Naive thymus-derived CD8-positive, alpha-beta T cell (primary cell): ENCODE measurements at regions not wholly inside any gene's neighbourhood (a gene's known extent, or its start where the extent isn't known, plus 50 kb on each side); places are given as distances from the start of the nearest gene placed in this dataset.

Experiments used
- ATAC-seq, 2 donors: fragments of 150-1000 bp; cut with Tn5 transposase in 1 of 2; sonication (Bioruptor Pico), chemical (Tn5 transposase) in 1 of 2; 1 replicate in 1 of 2; 2 replicates in 1 of 2; pipeline ENCODE4 v1.10.0; 2021; ENCODE audit warnings: mild to moderate bottlenecking in 2 of 2, moderate library complexity in 2 of 2
- POLR2A ChIA-PET: fragments of 350-600 bp; sonication (Branson Sonifier 250); formaldehyde crosslinking; loops from one replicate; lab custom pipeline; 2021; ENCODE audit warnings: antibody characterized with exemption; lab: Charles Lee
- DNase-seq, 10 donors: peaks; one replicate each; pipeline versions ENCODE4 v3.0.0 to v3.0.0-alpha.2; 2020 to 2022
- H3K27ac Mint-ChIP-seq, 10 donors: one replicate each; pipeline ENCODE4 v1.8.0; 2020 to 2022; ENCODE audit warnings: mild to moderate bottlenecking in 10 of 10, mixed read lengths in 10 of 10, moderate library complexity in 4 of 10, inconsistent platforms in 1 of 10
- H3K27me3 Mint-ChIP-seq, 5 donors: one replicate each; pipeline ENCODE4 v1.8.0; 2021 to 2022; ENCODE audit warnings: mixed read lengths in 5 of 5
- H3K36me3 Mint-ChIP-seq, 3 donors: one replicate each; pipeline ENCODE4 v1.8.0; 2020 to 2022; ENCODE audit warnings: mixed read lengths in 3 of 3, mild to moderate bottlenecking in 2 of 3, inconsistent platforms in 1 of 3
- H3K4me1 Mint-ChIP-seq, 4 donors: one replicate each; pipeline ENCODE4 v1.8.0; 2021 to 2022; ENCODE audit warnings: mixed read lengths in 4 of 4
- H3K4me3 Mint-ChIP-seq, 10 donors: one replicate each; pipeline ENCODE4 v1.8.0; 2020 to 2022; ENCODE audit warnings: mild to moderate bottlenecking in 10 of 10, mixed read lengths in 10 of 10, moderate library complexity in 6 of 10, inconsistent platforms in 1 of 10
- H3K9me3 Mint-ChIP-seq, 9 donors: one replicate each; pipeline ENCODE4 v1.8.0; 2020 to 2022; ENCODE audit warnings: mixed read lengths in 9 of 9, mild to moderate bottlenecking in 3 of 9, inconsistent platforms in 1 of 9, moderate library complexity in 1 of 9

DNA sequence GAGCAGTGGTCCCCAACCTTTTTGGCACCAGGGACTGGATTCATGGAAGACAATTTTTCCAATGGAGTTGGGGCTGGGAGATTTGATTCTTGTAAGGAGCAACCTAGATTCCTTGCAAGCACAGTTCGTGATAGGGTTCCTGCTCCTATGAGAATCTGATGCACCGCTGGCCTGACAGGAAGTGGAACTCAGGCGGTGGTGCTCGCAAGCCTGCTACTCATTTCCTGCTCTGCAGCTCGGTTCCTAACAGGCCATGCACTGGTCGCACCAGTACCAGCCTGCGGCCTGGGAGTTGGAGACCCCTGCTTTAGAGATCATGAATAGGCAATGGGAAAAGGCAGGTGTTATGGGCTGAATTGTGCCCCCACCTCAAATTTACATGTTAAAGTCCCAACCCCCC, 131.2 kb downstream of the PFDN4 start:
- H3K36me3 Mint-ChIP-seq = peaks cover 0 to 5% (median 0%) of the 10 kb centered on the region in 3 donors
- DNase-seq (no peak), ATAC-seq (no peak)
- H3K27me3 Mint-ChIP-seq = peaks cover 4 to 35% (median 13%) of the 10 kb centered on the region in 5 donors
- POLR2A ChIA-PET = no interaction called here
- H3K4me3 Mint-ChIP-seq = no peak overlapping the region
- no peaks in the 10 kb centered on the region for H3K4me1 Mint-ChIP-seq
- H3K9me3 Mint-ChIP-seq = peaks cover 0 to 24% (median 7%) of the 10 kb centered on the region in 9 donors
- H3K27ac Mint-ChIP-seq = no peak overlapping the region

DNA sequence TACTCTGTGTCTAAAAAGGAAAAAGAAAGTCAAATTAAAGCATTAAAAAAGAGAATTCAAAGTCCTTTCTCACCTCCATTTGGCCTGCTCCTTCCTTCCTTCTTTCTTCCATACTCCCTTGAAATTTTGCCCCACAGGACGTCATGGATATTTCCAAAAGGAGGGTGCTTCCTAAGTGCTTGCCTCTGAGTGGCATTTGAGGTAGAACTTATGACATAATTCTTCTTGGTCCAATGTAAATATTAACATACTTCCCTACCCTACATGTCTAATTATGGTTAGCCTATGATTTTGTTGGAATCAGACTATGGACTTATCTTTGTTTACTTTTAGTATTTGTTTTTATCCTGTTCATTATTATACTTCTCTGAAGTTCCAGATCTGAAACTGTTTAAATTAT, 132.3 kb downstream of the PFDN4 start:
- H3K4me1 Mint-ChIP-seq = no peaks in the 10 kb centered on the region
- H3K4me3 Mint-ChIP-seq = no peak overlapping the region
- no peak overlapping the region for H3K27ac Mint-ChIP-seq
- DNase-seq (no peak), ATAC-seq (no peak)
- peaks cover 3 to 24% (median 6%) of the 10 kb centered on the region in 5 donors for H3K27me3 Mint-ChIP-seq
- H3K36me3 Mint-ChIP-seq = peaks cover 0 to 5% (median 0%) of the 10 kb centered on the region in 3 donors
- peaks cover 0 to 22% (median 3%) of the 10 kb centered on the region in 9 donors for H3K9me3 Mint-ChIP-seq
- POLR2A ChIA-PET = no interaction called here

DNA sequence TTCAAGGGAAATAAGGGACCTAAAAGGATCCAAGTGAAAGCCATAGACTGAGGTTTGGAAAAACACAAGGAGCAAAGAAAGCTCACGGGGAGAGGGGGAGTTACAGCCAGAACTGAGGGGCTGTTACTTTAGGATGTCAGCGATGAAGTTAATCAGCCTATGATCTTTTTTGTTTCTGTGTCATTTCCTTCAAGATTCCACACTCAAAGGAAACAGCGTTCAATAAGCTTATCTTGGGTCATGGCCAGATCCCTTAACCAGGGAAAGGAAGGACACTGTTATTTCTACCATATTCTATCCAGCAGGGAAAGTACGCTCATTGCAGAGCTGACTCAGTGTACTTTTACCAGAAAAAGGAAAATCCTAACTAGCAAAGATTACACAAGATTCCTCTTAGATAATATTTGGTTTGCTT, 132.8 kb downstream of the PFDN4 start:
- H3K36me3 Mint-ChIP-seq = peaks cover 0 to 3% (median 0%) of the 10 kb centered on the region in 3 donors
- H3K27me3 Mint-ChIP-seq = peaks cover 3 to 19% (median 6%) of the 10 kb centered on the region in 5 donors
- no peak overlapping the region for H3K27ac Mint-ChIP-seq
- no peak for ATAC-seq
- H3K4me1 Mint-ChIP-seq = no peaks in the 10 kb centered on the region
- no peak overlapping the region for H3K4me3 Mint-ChIP-seq
- DNase-seq = no peak
- peaks cover 0 to 17% (median 3%) of the 10 kb centered on the region in 9 donors for H3K9me3 Mint-ChIP-seq
- POLR2A ChIA-PET = no interaction called here

DNA sequence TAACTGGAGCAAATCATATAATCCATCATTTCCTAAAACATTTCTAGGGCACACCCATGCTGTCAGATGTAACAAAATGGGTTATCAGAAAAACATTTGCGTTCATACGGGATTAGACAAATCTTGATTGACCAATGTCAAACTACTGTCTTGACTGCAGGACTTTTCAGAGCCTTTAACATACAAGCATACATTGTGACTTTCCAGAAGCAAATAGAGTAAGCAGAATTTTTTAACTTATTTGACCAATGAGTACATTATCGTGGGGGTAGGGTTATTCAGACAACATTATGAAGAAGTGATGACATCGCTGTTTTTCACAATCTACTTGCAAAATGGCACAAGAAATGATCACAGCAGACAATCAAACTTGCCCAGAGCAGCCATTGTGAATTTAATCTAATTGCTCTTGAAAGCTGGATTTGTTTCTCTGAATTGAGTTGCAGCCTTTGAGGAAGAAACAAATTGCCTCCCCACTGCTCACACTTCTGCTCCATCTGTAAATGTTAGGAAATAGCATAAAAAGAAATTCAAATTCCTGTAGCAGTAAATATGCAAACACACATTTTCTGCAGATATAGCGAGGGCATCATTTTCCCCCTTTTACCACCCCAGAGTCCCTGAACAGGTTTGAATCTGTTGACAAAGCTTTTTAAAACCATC, 133.0 kb upstream of the DOK5 start:
- ATAC-seq (no peak), DNase-seq (no peak)
- H3K4me3 Mint-ChIP-seq = no peak overlapping the region
- H3K27ac Mint-ChIP-seq = no peak overlapping the region
- POLR2A ChIA-PET = no interaction called here
- no peaks in the 10 kb centered on the region for H3K36me3 Mint-ChIP-seq
- no peaks in the 10 kb centered on the region for H3K4me1 Mint-ChIP-seq
- H3K9me3 Mint-ChIP-seq = peaks cover 0 to 3% (median 1%) of the 10 kb centered on the region in 9 donors
- H3K27me3 Mint-ChIP-seq = peaks cover 3 to 15% (median 9%) of the 10 kb centered on the region in 5 donors

DNA sequence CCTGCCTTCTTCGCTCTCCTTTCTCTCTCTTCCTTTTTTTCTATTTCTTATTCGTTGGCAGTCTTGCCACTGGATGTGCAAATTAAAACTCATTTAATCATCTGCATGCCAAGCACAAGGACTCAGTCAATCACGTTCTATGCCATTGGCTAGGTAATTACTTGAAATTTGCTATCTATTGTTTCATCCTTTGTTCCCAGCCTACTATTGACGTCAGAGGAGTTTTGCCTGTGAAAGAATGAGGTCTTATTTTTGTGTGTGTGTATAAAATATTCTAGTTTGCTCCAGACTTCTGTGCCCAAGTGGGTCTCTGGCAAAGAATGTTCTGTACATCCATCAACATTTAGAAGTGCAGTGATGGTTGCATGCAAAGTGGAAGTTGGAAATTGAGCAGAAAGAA, 132.3 kb upstream of the DOK5 start:
- peaks cover 3 to 16% (median 9%) of the 10 kb centered on the region in 5 donors for H3K27me3 Mint-ChIP-seq
- no peak overlapping the region for H3K4me3 Mint-ChIP-seq
- no peaks in the 10 kb centered on the region for H3K36me3 Mint-ChIP-seq
- H3K4me1 Mint-ChIP-seq = no peaks in the 10 kb centered on the region
- DNase-seq (no peak), ATAC-seq (no peak)
- H3K9me3 Mint-ChIP-seq = peaks cover 0 to 3% (median 0%) of the 10 kb centered on the region in 9 donors
- no peak overlapping the region for H3K27ac Mint-ChIP-seq
- POLR2A ChIA-PET = no interaction called here

DNA sequence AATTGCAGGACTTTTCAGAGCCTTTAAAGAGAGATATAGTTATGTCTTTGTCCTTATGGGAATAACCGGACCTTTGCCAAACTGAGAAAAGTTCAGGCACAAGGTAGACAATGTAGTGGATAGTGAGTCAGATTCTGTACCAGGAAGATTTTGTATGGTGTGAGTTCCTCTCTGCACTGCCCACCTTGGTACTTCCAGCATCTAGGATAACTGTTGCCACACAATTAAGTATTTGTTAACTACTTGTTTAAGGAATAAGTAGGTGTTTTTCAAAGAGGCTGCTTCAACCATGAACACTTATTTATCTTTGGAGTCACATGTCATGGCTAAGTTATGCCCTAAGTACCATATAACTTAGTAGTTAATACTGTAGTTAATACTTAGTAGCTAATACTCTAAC, 131.8 kb upstream of the DOK5 start:
- Mint-ChIP-seq H3K27ac (no peak overlapping the region), H3K4me1 (no peaks in the 10 kb centered on the region), H3K9me3 (peaks cover 0 to 3% (median 0%) of the 10 kb centered on the region in 9 donors), H3K4me3 (no peak overlapping the region), H3K36me3 (no peaks in the 10 kb centered on the region), H3K27me3 (peaks cover 5 to 21% (median 10%) of the 10 kb centered on the region in 5 donors)
- no peak for DNase-seq
- POLR2A ChIA-PET = no interaction called here
- ATAC-seq = no peak

DNA sequence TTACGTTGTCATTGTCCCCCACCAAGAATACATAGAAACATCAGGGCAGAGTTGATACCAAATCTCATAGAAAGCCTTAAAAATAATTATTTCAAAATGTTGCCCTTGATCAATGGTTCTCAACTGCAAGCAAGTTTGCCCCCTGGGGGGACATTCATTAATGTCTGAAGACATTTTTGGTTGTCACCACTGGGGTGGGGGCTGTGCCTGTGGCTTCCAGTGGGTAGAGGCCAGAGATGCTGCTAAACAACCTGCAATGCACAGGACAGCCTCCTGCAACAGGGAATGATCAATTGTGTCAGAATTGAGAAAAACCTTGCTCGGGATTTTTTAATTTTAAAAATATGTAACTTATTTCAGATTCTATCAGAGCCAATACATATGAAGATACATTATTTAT, 130.6 kb upstream of the DOK5 start:
- no peak for DNase-seq
- POLR2A ChIA-PET = no interaction called here
- peaks cover 5 to 29% (median 14%) of the 10 kb centered on the region in 5 donors for H3K27me3 Mint-ChIP-seq
- no peaks in the 10 kb centered on the region for H3K36me3 Mint-ChIP-seq
- peaks cover 0 to 3% (median 0%) of the 10 kb centered on the region in 9 donors for H3K9me3 Mint-ChIP-seq
- H3K4me3 Mint-ChIP-seq = no peak overlapping the region
- H3K4me1 Mint-ChIP-seq = no peaks in the 10 kb centered on the region
- no peak overlapping the region for H3K27ac Mint-ChIP-seq
- no peak for ATAC-seq

DNA sequence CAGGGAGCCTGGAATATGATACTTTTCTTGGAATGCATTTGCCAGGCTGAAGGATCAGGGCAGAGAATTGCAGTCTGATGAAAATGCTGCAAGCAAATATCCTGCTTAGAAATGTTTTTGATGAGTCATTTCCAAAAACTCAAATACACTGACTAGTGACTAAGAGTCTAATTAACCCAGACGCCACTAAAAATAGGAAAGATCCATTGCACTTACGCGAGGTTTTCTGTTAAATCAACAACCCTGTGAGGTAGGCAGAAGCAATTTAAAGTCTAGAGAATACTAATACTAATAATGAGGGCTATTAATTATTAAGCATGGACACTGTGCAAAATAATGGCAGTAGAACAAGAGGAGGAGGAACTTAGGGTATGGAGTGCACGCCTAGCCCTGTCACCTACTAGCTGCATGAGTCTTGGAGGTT, 130.1 kb upstream of the DOK5 start:
- H3K4me1 Mint-ChIP-seq = no peaks in the 10 kb centered on the region
- POLR2A ChIA-PET = no interaction called here
- no peak overlapping the region for H3K4me3 Mint-ChIP-seq
- DNase-seq (no peak), ATAC-seq (no peak)
- peaks cover 5 to 29% (median 14%) of the 10 kb centered on the region in 5 donors for H3K27me3 Mint-ChIP-seq
- no peaks in the 10 kb centered on the region for H3K36me3 Mint-ChIP-seq
- peaks cover 0 to 3% (median 0%) of the 10 kb centered on the region in 9 donors for H3K9me3 Mint-ChIP-seq
- no peak overlapping the region for H3K27ac Mint-ChIP-seq

DNA sequence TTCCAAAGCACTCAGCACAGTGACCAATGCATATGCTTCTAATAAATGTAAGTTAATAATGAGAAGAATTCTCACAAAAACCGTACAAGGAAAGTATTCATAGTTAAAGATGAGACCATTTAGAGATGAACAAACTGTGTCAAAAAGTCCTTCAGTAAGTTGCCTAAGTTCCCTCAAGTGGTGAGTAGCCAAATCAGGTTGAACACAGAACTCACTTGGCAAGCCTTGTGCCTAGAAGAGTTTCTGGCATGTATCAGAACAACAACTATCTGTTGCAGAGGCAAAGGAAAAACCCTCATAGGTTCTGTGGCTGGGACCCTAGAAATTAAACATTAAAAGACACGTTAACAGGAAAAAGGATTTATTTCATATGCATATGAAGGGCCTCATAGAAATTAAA, 129.6 kb upstream of the DOK5 start:
- POLR2A ChIA-PET = no interaction called here
- H3K4me1 Mint-ChIP-seq = no peaks in the 10 kb centered on the region
- ATAC-seq = no peak

DNA sequence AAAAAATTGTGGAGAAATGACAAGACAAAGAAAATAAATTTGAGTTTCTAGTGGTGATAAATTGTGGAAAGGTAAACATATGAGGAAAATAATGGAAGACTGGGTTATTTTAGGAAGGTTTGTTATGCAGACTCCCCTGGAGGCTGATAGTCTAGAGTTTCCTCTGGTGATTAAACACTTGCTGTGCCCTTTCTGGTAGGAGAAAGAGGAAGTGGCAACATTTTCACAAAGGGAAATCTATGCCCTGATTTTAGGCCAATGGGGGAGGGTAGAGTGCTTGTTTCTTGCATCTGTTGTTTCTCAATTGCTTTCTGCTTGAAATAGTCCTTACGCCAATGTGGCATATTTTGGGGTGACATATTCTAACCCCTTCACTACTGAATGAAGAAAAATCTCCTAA, 129.1 kb upstream of the DOK5 start:
- POLR2A ChIA-PET = no interaction called here
- Mint-ChIP-seq H3K4me1 (no peaks in the 10 kb centered on the region), H3K27ac (no peak overlapping the region), H3K9me3 (peaks cover 0 to 3% (median 0%) of the 10 kb centered on the region in 9 donors), H3K36me3 (no peaks in the 10 kb centered on the region), H3K4me3 (no peak overlapping the region), H3K27me3 (peaks cover 5 to 29% (median 14%) of the 10 kb centered on the region in 5 donors)
- ATAC-seq = no peak
- no peak for DNase-seq

More for the DNA sequence above, 129.6 kb upstream of the DOK5 start:
- Mint-ChIP-seq H3K4me3 (no peak overlapping the region), H3K27me3 (peaks cover 5 to 29% (median 14%) of the 10 kb centered on the region in 5 donors), H3K36me3 (no peaks in the 10 kb centered on the region), H3K27ac (peak overlapping the region in 1 of 10 donors; percentile 37), H3K9me3 (peaks cover 0 to 3% (median 0%) of the 10 kb centered on the region in 9 donors)
- DNase-seq = no peak

DNA sequence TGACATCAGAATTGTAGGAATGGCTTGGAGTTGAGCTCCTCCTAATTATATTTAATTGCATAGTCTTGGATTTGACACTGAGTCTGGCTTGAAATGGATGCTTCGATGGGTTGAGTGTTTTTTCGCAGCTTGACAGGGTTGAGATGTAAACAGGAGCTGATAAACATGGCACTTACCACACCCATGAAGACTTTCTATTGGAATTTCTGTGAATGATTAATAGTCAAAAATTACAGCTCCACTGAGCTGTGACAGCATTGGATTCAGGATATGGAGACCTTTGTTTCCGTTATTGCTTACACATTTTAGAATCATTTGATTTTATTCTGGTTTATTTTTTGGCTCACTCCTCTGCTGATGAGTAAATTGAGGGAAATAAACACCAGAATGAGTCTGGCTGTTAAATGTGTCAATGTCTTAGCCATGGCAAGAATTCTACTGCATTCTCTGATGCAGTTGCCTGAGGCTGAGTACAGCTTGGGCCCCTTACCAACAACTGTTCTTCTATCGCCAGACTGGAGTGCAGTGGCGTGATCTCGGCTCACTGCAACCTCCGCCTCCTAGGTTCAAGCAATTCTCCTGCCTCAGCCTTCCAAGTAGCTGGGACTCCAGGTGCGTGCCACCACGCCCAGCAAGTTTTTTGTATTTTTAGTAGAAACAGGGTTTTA, 128.1 kb upstream of the DOK5 start:
- DNase-seq (no peak), ATAC-seq (no peak)
- POLR2A ChIA-PET = no interaction called here
- peaks cover 5 to 27% (median 14%) of the 10 kb centered on the region in 5 donors for H3K27me3 Mint-ChIP-seq
- no peak overlapping the region for H3K27ac Mint-ChIP-seq
- no peak overlapping the region for H3K4me3 Mint-ChIP-seq
- H3K36me3 Mint-ChIP-seq = no peaks in the 10 kb centered on the region
- H3K4me1 Mint-ChIP-seq = no peaks in the 10 kb centered on the region
- H3K9me3 Mint-ChIP-seq = peaks cover 0 to 3% (median 0%) of the 10 kb centered on the region in 9 donors

DNA sequence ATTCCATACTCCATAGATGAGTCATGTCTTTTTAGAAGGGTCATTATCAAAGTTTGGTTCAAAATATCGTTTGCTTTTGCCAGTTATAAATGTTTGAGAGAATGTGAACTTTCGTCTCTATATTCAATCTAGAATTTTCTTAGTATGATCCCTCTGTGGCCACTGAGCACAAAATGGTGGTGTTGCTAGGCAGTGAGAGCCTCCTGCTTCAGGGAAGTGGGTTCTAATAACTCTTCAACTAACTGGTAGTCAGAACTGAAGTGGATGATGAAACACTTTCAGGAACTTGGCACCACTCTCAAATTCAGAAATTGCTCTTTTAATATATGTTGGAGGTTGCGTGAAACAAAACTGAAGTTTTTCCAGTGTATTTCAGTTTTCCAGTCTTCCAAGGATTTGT, 125.0 kb upstream of the DOK5 start:
- ATAC-seq = no peak
- DNase-seq = no peak
- Mint-ChIP-seq H3K27ac (no peak overlapping the region), H3K4me3 (no peak overlapping the region), H3K27me3 (peaks cover 4 to 40% (median 22%) of the 10 kb centered on the region in 5 donors), H3K36me3 (no peaks in the 10 kb centered on the region), H3K4me1 (no peaks in the 10 kb centered on the region), H3K9me3 (peaks cover 0 to 3% (median 0%) of the 10 kb centered on the region in 9 donors)
- POLR2A ChIA-PET = no interaction called here

DNA sequence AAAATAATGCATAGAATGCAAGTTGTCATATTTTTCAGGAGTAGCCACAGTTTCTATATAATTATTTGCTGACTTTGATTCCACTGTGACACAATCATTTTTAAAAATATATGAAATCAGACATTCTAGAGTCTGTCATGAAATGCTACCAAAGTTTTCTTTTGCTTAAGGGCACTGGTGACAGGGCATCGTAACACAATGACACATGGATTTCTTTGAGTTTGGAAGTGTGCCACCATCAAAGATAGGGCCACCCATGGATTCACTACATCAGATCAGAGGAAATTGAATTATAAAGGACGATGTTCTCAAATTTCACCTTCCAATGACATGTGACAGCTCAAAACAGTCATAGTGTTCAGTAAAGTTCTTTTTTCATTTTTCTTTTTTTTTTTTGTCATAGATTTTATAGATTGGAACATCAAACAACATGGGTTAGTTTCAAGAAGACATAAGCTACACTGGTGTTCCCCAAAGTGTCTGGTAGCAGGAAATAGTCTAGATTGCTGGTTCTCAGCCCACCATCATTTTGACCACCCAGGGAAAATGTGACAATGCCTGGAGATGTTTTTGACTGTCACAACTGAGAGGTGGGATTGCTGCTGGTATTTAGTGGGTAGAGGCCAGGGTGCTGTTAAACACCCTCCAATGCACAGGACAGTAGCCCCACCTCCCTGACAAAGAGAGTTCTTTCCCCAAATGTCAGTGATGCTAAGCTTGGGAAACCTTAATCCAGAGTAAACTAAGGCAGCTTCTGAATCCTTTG, 123.8 kb upstream of the DOK5 start:
- Mint-ChIP-seq H3K27ac (no peak overlapping the region), H3K9me3 (peaks cover 0 to 1% (median 0%) of the 10 kb centered on the region in 9 donors), H3K36me3 (no peaks in the 10 kb centered on the region), H3K4me3 (no peak overlapping the region), H3K4me1 (no peaks in the 10 kb centered on the region), H3K27me3 (peaks cover 4 to 40% (median 22%) of the 10 kb centered on the region in 5 donors)
- DNase-seq (no peak), ATAC-seq (no peak)
- POLR2A ChIA-PET = no interaction called here
